HG02678 (cell line): ENCODE measurements at regions not wholly inside any gene's neighbourhood (a gene's known extent, or its start where the extent isn't known, plus 50 kb on each side); places are given as distances from the start of the nearest gene placed in this dataset.

Source experiments
- ATAC-seq: cut with Tn5 transposase; IDR thresholded peaks from one replicate; pipeline ENCODE4 v1.9.1; 2021; ENCODE audit warnings: mild to moderate bottlenecking, moderate library complexity; ENCODE audit not compliant: unreplicated experiment

- no peak for ATAC-seq
These were observed 91.2 kb downstream of the GLI2 start for GRCh38 chr2:120826716-120827410.

GRCh38 chr2:120828066-120828465 lies 92.4 kb downstream of the GLI2 start:
- no peak for ATAC-seq

- ATAC-seq: no peak
These were observed 93.4 kb downstream of the GLI2 start for GRCh38 chr2:120828829-120829632.

- ATAC-seq: no peak
These were observed 94.0 kb downstream of the GLI2 start for GRCh38 chr2:120829633-120830025.

- no peak for ATAC-seq
These were observed 94.6 kb downstream of the GLI2 start for GRCh38 chr2:120830096-120830830.

GRCh38 chr2:120831086-120831485 lies 95.4 kb downstream of the GLI2 start:
- ATAC-seq: no peak

GRCh38 chr2:120831891-120832290 lies 96.2 kb downstream of the GLI2 start:
- no peak for ATAC-seq

- ATAC-seq: no peak
These were observed 96.8 kb downstream of the GLI2 start for GRCh38 chr2:120832296-120833070.

- ATAC-seq: no peak
These were observed 97.5 kb downstream of the GLI2 start for GRCh38 chr2:120833127-120833675.

- no peak for ATAC-seq
These were observed 98.5 kb downstream of the GLI2 start for GRCh38 chr2:120834206-120834605.

GRCh38 chr2:120836281-120836680 lies 100.6 kb downstream of the GLI2 start:
- no peak for ATAC-seq

GRCh38 chr2:120840795-120841487 lies 105.3 kb downstream of the GLI2 start:
- no peak for ATAC-seq

- no peak for ATAC-seq
These were observed 107.1 kb downstream of the GLI2 start for GRCh38 chr2:120842456-120843439.

- ATAC-seq: no peak
These were observed 108.5 kb downstream of the GLI2 start for GRCh38 chr2:120844070-120844738.

GRCh38 chr2:120845277-120845676 lies 109.6 kb downstream of the GLI2 start:
- ATAC-seq: no peak

- ATAC-seq: no peak
These were observed 110.9 kb downstream of the GLI2 start for GRCh38 chr2:120846406-120847095.

GRCh38 chr2:120847700-120848321 lies 112.1 kb downstream of the GLI2 start:
- ATAC-seq: no peak
